AG08396 (cell line): ENCODE measurements at regions not wholly inside any gene's neighbourhood (a gene's known extent, or its start where the extent isn't known, plus 50 kb on each side); places are given as distances from the start of the nearest gene placed in this dataset.
"Not testable (repeated sequence)": the region's sequence is repeated elsewhere in the genome, so short reads cannot be mapped to it uniquely, and the experiment has no call there.

Experiments used
- DNase-seq: peaks from one replicate; pipeline ENCODE4 v3.0.0; 2012; ENCODE audit warnings: low spot score, mixed read lengths

GRCh38 chr2:16032282-16033031, 92.1 kb downstream of the MYCN start:
- DNase-seq, result no peak

- no peak for DNase-seq
Measured at GRCh38 chr2:16031848-16032159, 91.5 kb downstream of the MYCN start.

GRCh38 chr2:16031058-16031847, 90.9 kb downstream of the MYCN start:
- no peak for DNase-seq

GRCh38 chr2:16030206-16031057, 90.1 kb downstream of the MYCN start:
- no peak for DNase-seq

- no peak for DNase-seq
Measured at GRCh38 chr2:16028644-16029043, 88.3 kb downstream of the MYCN start.

GRCh38 chr2:16026816-16027501, 86.6 kb downstream of the MYCN start:
- DNase-seq, result no peak

GRCh38 chr2:16025876-16026640, 85.7 kb downstream of the MYCN start:
- no peak for DNase-seq

- no peak for DNase-seq
Measured at GRCh38 chr2:16025211-16025875, 85.0 kb downstream of the MYCN start.

GRCh38 chr2:16024628-16025027, 84.3 kb downstream of the MYCN start:
- not testable (repeated sequence) for DNase-seq

GRCh38 chr2:16023506-16024360, 83.4 kb downstream of the MYCN start:
- no peak for DNase-seq

- no peak for DNase-seq
Measured at GRCh38 chr2:16022548-16023240, 82.3 kb downstream of the MYCN start.

- DNase-seq, result no peak
Measured at GRCh38 chr2:16021611-16022363, 81.4 kb downstream of the MYCN start.

GRCh38 chr2:16020389-16021008, 80.1 kb downstream of the MYCN start:
- DNase-seq, result no peak

GRCh38 chr2:16019617-16020351, 79.4 kb downstream of the MYCN start:
- no peak for DNase-seq

GRCh38 chr2:16019060-16019480, 78.7 kb downstream of the MYCN start:
- no peak for DNase-seq

GRCh38 chr2:16018277-16019059, 78.1 kb downstream of the MYCN start:
- DNase-seq, result no peak
